GM18507 (cell line): ENCODE measurements at regions not wholly inside any gene's neighbourhood (a gene's known extent, or its start where the extent isn't known, plus 50 kb on each side); places are given as distances from the start of the nearest gene placed in this dataset.
"Not testable (repeated sequence)": the region's sequence is repeated elsewhere in the genome, so short reads cannot be mapped to it uniquely, and the experiment has no call there.

Experiments used
- DNase-seq: peaks from one replicate; pipeline ENCODE4 v3.0.0; 2011; ENCODE audit warnings: low read depth; ENCODE audit not compliant: insufficient read length; ENCODE audit errors: extremely low spot score
- FAIRE-seq: peaks from 2 replicates; lab custom pipeline; 2011; peaks lifted over from hg19 to GRCh38; lab: Jason Lieb, UNC

DNA sequence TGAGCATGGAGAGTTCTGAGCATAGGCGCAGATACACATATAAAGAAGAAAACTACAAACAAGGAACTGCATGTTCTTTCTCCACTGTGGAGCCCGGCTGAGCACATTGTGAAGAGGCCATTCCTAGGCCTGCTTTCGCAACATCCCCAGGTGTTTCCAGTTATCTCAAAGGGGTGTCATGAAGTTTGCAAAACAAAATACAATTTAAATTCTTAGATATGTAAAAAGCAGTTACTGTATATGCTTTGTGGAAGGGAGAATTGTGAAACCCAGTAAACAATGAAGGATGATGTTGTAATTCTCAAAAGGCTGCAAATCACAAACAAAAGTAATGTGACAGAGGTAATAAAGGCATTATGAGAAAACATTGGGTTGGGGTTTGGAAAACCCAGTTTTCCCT is 98.6 kb upstream of the ZNF644 start:
- no peak for DNase-seq
- FAIRE-seq, result no peak

DNA sequence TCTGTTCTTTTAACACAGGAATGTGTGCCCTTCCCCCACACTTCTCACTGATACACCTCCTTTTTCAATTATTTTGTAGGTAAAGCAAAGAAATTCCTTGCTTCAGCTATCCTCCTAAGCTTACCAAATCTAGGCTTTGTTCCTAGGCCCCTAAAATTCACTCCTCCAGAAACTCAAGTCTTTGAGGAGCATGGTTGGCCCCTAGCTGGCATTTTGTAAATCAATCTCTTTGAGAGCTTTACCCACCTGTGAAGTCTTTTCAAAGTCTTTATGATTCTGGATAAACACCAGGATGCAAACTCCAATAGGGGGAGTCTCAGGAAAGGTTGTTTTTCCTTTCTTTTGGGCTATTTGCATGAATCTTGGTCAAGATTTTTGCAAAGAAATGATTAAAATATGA is 82.9 kb upstream of the ZNF644 start:
- DNase-seq, result no peak
- FAIRE-seq, result no peak

DNA sequence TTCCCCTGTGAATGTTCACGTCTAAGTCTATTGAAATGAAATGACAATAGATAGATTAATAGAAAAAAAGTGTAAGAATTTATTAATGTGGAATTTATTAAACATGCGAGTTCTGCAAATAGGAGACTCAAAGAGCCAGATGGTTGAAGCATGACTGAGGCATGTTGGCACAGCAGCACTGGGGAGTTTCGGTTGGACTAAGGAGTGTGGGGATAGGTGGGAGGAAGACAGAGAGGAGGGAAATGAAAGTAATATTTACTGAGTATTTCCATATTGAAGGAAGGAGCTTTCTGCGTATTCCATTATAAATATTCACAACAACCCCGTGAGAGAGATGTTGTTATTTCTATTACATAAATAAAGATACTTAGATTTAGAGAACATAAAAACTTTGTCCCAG is 79.5 kb upstream of the ZNF644 start:
- FAIRE-seq (no peak), DNase-seq (no peak)

DNA sequence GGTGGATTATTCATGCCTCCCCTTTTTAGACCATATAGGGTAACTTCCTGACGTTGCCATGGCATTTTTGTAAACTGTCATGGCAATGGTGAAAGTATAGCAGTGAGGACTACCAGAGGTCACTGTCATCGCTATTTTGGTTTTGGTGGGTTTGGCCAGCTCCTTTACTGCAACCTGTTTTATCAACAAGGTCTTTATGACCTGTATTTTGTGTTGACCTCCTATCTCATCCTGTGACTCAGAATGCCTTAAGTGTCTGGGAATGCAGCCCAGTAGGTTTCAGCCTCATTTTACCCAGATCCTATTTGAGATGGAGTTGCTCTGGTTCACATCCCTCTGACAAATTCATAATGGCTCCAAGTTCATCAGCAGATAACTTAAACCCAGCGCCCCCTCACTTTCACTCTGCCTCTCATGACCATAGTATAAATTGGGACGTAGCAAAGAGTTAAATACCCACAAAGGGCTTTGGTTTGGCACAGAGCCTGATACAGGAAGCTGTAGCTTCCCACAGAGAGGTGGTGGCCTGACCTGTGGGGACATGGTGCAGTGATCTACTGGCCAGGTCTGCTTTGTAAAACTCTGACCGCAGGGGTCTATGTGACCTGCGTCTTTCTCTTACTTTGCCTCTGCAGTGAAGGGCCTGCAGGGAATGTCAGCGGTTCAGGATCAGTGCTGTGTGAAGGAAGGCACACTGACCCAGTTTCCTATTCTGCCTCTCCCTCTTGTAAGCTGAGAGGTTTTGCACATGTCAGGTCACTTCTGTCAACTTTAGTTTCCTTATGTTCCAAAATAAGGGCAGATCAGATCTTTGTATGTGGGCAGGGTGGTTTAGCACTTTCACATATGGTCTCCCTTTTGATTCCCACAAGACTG is 78.1 kb upstream of the ZNF644 start:
- FAIRE-seq (no peak), DNase-seq (no peak)

DNA sequence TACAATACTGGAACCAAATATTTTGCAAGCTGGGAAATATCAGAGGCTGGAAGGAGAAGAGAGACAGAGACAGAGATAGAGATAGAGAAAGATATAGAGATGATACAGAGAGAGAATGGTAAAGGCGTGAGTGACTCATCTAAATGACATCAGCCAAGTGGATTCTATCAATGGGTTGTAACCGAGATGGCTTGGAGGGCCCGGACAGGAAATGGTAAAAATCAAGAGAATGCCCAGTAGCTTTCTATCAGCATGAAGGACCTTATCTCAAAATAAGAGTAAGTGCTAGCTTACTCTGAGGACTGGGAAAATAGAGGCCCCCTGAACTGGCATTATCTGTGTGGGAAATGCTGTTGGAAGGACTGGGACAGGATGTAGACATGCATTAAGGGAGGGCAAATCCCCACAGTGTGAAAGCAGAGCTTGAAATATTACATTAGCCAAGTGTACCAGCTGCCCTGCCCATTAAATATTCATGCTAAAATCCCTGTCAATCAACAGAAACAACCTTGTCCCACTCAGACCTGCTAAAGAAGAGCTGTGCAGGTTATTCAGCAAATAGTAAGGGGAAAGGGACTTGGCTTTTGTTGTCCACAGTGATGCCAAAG is 76.6 kb upstream of the ZNF644 start:
- FAIRE-seq (no peak), DNase-seq (no peak)

DNA sequence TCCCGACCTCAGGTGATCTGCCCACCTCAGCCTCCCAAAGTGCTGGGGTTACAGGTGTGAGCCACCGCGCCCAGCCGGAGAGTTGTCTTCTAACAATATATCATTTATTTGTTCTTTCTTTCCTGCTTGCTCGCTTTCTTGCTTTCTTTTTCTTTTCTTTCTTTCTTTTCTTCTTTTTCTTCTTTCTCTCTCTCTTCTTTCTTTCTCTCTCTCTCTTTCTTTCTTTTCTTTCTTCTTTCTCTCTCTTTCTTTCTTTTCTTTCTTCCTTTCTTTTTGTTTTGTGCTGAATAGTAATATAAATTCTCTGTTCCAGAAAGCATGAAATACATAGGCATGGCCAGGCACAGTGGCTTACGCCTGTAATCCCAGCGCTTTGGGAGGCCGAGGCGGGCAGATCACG is 73.5 kb upstream of the ZNF644 start:
- DNase-seq, FAIRE-seq: not testable (repeated sequence)

DNA sequence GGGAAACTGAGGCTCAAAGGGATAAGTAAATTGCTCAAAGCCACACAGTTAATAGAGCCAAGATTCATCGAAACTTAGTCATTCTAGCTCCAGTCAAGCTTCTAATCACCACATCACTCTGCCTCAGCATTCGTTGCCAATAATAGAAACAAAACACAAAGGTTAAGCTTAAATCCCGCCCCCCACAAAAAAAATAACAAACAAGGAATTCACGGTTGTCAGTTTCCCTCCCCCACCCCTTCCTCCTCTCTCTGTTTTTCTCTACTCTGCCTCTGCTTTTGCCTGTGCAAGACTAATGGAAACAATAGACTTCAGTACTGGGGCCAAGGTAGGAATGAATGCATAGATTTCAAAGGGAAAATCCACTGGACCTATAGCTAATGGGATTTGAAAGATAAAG is 70.7 kb upstream of the ZNF644 start:
- no peak for DNase-seq
- no peak for FAIRE-seq

DNA sequence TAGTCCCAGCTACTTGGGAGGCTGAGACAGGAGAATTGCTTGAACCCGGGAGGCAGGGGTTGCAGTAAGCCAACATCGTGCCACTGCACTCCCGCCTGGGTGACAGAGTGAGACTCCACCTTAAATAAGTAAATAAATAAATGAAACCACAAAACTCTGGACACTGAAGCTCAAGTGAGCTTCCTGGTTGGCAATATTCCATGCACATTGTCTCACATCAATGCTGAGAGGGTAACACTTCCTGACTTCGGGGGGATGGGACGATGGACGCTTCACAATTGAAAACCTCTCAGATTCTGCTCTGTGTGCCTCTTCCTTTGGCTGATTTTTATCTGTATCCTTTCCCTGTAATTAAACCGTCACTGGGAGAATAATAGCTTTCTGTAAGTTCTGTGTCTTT is 70.0 kb upstream of the ZNF644 start:
- FAIRE-seq, result no peak
- DNase-seq, result no peak

DNA sequence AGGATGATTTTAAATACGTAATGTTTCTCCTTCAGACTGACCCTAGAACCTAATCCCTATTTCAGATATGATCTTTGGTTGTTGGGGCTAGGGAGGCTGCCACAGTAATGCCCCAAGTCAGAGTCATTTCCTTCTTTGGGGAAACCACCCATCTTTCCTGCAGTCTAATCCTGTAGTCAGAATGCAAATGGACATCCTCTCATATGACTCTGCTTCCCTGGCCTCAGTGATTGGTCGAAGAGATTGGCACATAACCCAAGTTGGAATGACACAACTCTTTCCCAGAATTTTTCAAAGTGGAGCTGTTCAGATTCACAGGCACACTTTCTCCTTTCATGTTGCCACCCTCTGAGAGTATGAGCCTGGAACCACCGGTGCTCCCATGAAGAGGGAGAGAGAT is 58.8 kb upstream of the ZNF644 start:
- DNase-seq (no peak), FAIRE-seq (no peak)

DNA sequence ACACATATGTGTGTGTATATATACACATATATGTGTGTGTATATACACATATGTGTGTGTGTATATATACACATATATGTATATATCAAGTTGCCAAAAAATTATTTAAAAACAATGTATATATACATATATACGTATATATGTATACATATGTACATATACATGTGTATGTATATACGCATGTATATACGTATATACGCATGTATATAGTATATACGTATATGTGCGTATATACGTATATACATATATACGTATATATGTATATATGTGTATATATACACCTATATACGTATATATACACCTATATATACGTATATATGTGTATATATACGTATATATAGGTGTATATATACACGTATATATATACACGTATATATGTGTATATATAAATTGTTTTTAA is 57.0 kb upstream of the ZNF644 start:
- no peak for DNase-seq
- FAIRE-seq, result no peak

DNA sequence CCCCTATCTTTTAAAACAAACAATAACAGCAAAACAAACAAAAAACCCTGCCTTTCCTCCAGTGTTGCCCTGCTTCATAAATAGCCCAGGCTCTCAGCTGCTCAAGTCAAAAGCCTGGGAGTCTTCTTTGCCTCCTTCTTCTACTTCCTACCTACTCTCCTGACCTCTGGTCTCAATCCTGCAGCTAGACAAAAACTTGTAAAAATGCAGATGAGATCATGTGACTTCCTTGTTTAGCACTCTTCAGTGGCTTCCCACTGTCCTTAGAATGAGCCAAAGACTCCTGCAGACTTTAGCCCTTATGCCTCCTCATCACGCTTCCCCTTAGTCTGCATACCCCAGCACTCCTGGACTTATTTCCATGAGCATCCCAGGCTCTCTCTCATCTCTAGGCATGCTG is 55.0 kb upstream of the ZNF644 start:
- DNase-seq (no peak), FAIRE-seq (no peak)

DNA sequence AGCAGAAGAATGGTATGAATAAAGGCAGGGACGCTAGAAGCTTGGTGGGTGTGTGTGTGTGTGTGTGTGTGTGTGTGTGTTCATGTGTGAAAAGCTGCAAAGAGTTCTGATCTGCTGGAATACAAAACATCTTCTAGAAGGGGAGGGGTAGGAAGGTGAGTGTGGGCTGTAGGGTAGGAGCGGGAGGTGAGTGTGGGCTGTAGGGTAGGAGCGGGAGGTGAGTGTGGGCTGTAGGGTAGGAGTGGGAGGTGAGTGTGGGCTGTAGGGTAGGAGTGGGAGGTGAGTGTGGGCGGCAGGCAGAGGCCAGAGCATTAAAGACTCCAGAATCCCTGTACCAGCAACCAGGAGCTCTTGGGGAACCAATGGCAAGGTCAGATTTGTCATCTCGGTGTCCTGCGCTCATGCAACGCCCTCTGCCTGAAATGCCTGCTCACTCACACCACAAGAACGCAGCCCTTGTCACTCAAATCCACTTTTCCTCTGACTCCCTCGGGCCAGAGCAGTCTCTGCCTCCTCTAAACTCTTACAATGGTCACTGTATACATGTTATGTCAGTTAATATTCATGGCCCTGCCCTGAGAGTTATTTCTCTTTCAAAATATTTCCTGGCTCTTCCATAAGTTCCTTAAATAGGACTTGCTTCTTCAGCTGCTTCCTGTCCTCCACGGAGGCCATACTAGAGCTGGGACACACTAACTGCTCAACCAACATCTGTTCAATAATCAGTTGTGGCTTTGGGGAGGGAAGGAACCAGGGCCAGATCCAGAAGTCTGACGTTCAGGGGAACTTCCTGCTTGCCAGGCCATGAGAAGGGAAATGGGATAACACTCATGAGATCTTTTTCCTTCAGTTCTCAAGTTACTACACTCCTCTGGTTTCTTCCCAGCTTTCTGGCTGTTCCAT is 53.6 kb upstream of the ZNF644 start:
- DNase-seq, result no peak
- FAIRE-seq, result no peak

DNA sequence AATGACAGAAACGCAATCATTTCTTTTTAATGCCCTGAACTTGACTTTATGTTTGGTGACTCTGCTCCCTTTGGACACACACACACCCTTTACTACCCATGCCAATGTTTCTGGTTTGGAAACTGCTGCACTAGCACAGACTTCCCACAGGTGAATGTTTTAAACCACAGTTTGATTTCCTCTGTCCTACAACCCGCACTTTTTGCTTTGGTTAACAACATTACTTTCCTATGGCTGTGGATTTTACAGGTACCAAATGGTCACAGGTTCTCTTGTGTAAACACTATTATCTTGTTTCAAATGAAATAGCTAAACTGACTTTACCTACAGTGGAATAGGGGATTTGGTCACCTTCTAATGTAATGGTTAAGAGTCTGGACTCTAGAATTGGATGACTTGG is 51.5 kb upstream of the ZNF644 start:
- FAIRE-seq (no peak), DNase-seq (no peak)

DNA sequence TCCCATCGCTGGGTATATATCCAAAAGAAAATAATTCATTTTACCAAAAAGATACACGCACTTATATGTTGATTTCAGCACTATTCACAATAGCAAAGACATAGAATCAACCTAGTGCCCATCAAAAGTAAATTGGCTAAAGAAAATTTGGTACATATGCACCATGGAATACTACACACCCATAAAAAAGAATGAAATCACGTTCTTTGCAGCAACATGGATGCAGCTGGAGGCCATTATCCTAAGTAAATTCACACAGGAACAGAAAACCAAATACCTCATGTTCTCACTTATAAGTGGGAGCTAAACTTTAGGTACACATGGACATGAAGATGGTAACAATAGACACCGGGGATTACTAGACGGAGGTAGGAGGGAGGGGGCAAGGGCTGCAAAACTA is 50.0 kb upstream of the ZNF644 start:
- DNase-seq, result no peak
- no peak for FAIRE-seq
